HG03175 (cell line): ENCODE measurements at regions not wholly inside any gene's neighbourhood (a gene's known extent, or its start where the extent isn't known, plus 50 kb on each side); places are given as distances from the start of the nearest gene placed in this dataset.
A peak's percentile ranks its signal among the peaks of the same experiment; 100 is the strongest.
"Not testable (repeated sequence)": the region's sequence is repeated elsewhere in the genome, so short reads cannot be mapped to it uniquely, and the experiment has no call there.

ENCODE experiments used
- ATAC-seq: cut with Tn5 transposase; IDR thresholded peaks from one replicate; pipeline ENCODE4 v1.9.1; 2021; ENCODE audit warnings: mild to moderate bottlenecking, moderate library complexity; ENCODE audit not compliant: unreplicated experiment

GRCh38 chr6:27775138-27775795 lies 136.9 kb downstream of the OR2B2 start:
- ATAC-seq, result not testable (repeated sequence)

GRCh38 chr6:27774264-27774600 lies 138.0 kb downstream of the OR2B2 start:
- not testable (repeated sequence) for ATAC-seq

- ATAC-seq, result not testable (repeated sequence)
Measured at GRCh38 chr6:27773542-27774263, 138.5 kb downstream of the OR2B2 start.

GRCh38 chr6:27772261-27773001 lies 139.8 kb downstream of the OR2B2 start:
- peak; percentile 91 for ATAC-seq

- ATAC-seq, result no peak
Measured at GRCh38 chr6:27771235-27771634, 141.0 kb downstream of the OR2B2 start.

- no peak for ATAC-seq
Measured at GRCh38 chr6:27770724-27771123, 141.5 kb downstream of the OR2B2 start.

GRCh38 chr6:27768556-27768955 lies 143.6 kb downstream of the OR2B2 start:
- ATAC-seq, result no peak

- ATAC-seq, result no peak
Measured at GRCh38 chr6:27767851-27768250, 144.3 kb downstream of the OR2B2 start.

- no peak for ATAC-seq
Measured at GRCh38 chr6:27766405-27766804, 145.8 kb downstream of the OR2B2 start.

GRCh38 chr6:27765028-27765590 lies 147.1 kb downstream of the OR2B2 start:
- ATAC-seq, result no peak

GRCh38 chr6:27761391-27761790 lies 150.8 kb downstream of the OR2B2 start:
- no peak for ATAC-seq

GRCh38 chr6:27760464-27760863 lies 151.7 kb downstream of the OR2B2 start:
- no peak for ATAC-seq

GRCh38 chr6:27759930-27760329 lies 152.3 kb downstream of the OR2B2 start:
- ATAC-seq, result no peak

GRCh38 chr6:27758491-27758890 lies 153.7 kb downstream of the OR2B2 start:
- no peak for ATAC-seq

- ATAC-seq, result no peak
Measured at GRCh38 chr6:27757307-27757706, 154.9 kb downstream of the OR2B2 start.

- no peak for ATAC-seq
Measured at GRCh38 chr6:27755768-27756167, 156.4 kb downstream of the OR2B2 start.

GRCh38 chr6:27754408-27754782 lies 157.8 kb downstream of the OR2B2 start:
- ATAC-seq, result no peak

- peak; percentile 55 for ATAC-seq
Measured at GRCh38 chr6:27753668-27754407, 158.4 kb downstream of the OR2B2 start.

- peak; percentile 45 for ATAC-seq
Measured at GRCh38 chr6:27752038-27752885, 159.9 kb downstream of the OR2B2 start.

GRCh38 chr6:27748661-27749060 lies 163.5 kb downstream of the OR2B2 start:
- no peak for ATAC-seq
